Gastroesophageal sphincter (tissue), 4 donors: ENCODE measurements at regions not wholly inside any gene's neighbourhood (a gene's known extent, or its start where the extent isn't known, plus 50 kb on each side); places are given as distances from the start of the nearest gene placed in this dataset.

Experiments
- ATAC-seq: fragments of 150-250 bp; one replicate; pipeline ENCODE4 v1.9.1; 2016; ENCODE audit warnings: mild to moderate bottlenecking, moderate library complexity
- H3K27ac ChIP-seq, 4 donors: fragments of 200-600 bp; sonication (generic) in 3 of 4; 1 replicate in 3 of 4; 2 replicates in 1 of 4; pipeline ENCODE4 v1.5.1; 2016 to 2019
- H3K27me3 ChIP-seq: fragments of 200-600 bp; sonication (generic); one replicate; pipeline ENCODE4 v1.5.1; 2019
- H3K36me3 ChIP-seq, 2 donors: fragments of 200-600 bp; sonication (generic); one replicate each; pipeline ENCODE4 v1.5.1; 2019; ENCODE audit warnings: control low read depth in 1 of 2
- H3K4me1 ChIP-seq, 3 donors: fragments of 200-600 bp; sonication (generic); 1 replicate in 2 of 3; 2 replicates in 1 of 3; pipeline ENCODE4 v1.5.1; 2016 to 2019; ENCODE audit warnings: control low read depth in 2 of 3
- H3K4me3 ChIP-seq, 2 donors: fragments of 200-600 bp; sonication (generic); one replicate each; pipeline ENCODE4 v1.5.1; 2019; ENCODE audit warnings: mild to moderate bottlenecking in 1 of 2, moderate library complexity in 1 of 2
- H3K9me3 ChIP-seq, 3 donors: fragments of 200-600 bp; sonication (generic); one replicate each; pipeline ENCODE4 v1.5.1; 2017 to 2019; ENCODE audit warnings: control low read depth in 2 of 3
- CTCF ChIP-seq, 4 experiments: fragments of 200-600 bp in 2 of 4; fragments of 450-650 bp in 2 of 4; sonication (generic) in 1 of 4; IDR thresholded peaks; one replicate each; pipeline ENCODE4 v1.5.1; 2017 to 2019; ENCODE audit warnings: antibody characterized with exemption in 4 of 4, mild to moderate bottlenecking in 2 of 4, moderate library complexity in 2 of 4
- EP300 ChIP-seq: sonication (generic); formaldehyde crosslinking; IDR thresholded peaks from one replicate; pipeline ENCODE4 v1.6.1; 2017; ENCODE audit warnings: antibody characterized with exemption, mild to moderate bottlenecking
- POLR2A ChIP-seq, 2 donors: fragments of 450-650 bp; IDR thresholded peaks; one replicate each; pipeline ENCODE4 v1.6.1; 2017; ENCODE audit warnings: antibody characterized with exemption in 2 of 2, mild to moderate bottlenecking in 2 of 2, moderate library complexity in 1 of 2
- POLR2AphosphoS5 ChIP-seq: sonication (generic); formaldehyde crosslinking; IDR thresholded peaks from one replicate; pipeline ENCODE4 v1.6.1; 2017; ENCODE audit warnings: antibody characterized with exemption
- WGBS, 2 donors: methylation state at CpG; one replicate each; pipeline ENCODE4 v1.1.5; 2018; ENCODE audit warnings: low coverage in 1 of 2; 5-methylcytosine and 5-hydroxymethylcytosine counted together

GRCh38 chr3:17795711-17796110 lies 53.3 kb upstream of the TBC1D5 start:
- H3K4me3 ChIP-seq = no peak overlapping the region
- no peaks in the 10 kb centered on the region for H3K36me3 ChIP-seq
- ATAC-seq = no peak
- TF ChIP-seq CTCF (IDR thresholded peaks at IDR 0.05) (no peak), POLR2AphosphoS5 (no peak), POLR2A (IDR thresholded peaks at IDR 0.05) (no peak), EP300 (no peak)
- H3K27ac ChIP-seq = no peak overlapping the region
- H3K9me3 ChIP-seq = peaks cover 0 to 17% (median 0%) of the 10 kb centered on the region in 3 donors
- no peaks in the 10 kb centered on the region for H3K4me1 ChIP-seq
- 59 to 66% methylated on average over 3 of the region's 3 CpGs for WGBS, 2 donors
- H3K27me3 ChIP-seq = no peaks in the 10 kb centered on the region

- ATAC-seq = no peak
- Histone ChIP-seq H3K4me3 (no peak overlapping the region), H3K4me1 (no peaks in the 10 kb centered on the region), H3K36me3 (no peaks in the 10 kb centered on the region), H3K27ac (no peak overlapping the region), H3K9me3 (peaks cover 0 to 17% (median 0%) of the 10 kb centered on the region in 3 donors), H3K27me3 (no peaks in the 10 kb centered on the region)
- TF ChIP-seq POLR2AphosphoS5 (no peak), CTCF (IDR thresholded peaks at IDR 0.05) (no peak), EP300 (no peak), POLR2A (IDR thresholded peaks at IDR 0.05) (no peak)
- 50 to 85% methylated on average over 1 of the region's 1 CpG for WGBS, 2 donors
Observed at GRCh38 chr3:17795280-17795679, 52.8 kb upstream of the TBC1D5 start.

- ATAC-seq = no peak
- no peaks in the 10 kb centered on the region for H3K27me3 ChIP-seq
- 92 to 96% methylated on average over 3 of the region's 4 CpGs for WGBS, 2 donors
- no peak overlapping the region for H3K4me3 ChIP-seq
- peaks cover 0 to 17% (median 0%) of the 10 kb centered on the region in 3 donors for H3K9me3 ChIP-seq
- no peaks in the 10 kb centered on the region for H3K4me1 ChIP-seq
- TF ChIP-seq CTCF (IDR thresholded peaks at IDR 0.05) (no peak), EP300 (no peak), POLR2A (IDR thresholded peaks at IDR 0.05) (no peak), POLR2AphosphoS5 (no peak)
- no peaks in the 10 kb centered on the region for H3K36me3 ChIP-seq
- no peak overlapping the region for H3K27ac ChIP-seq
Observed at GRCh38 chr3:17793542-17794195, 51.2 kb upstream of the TBC1D5 start.
